ENCODE measurements at regions not wholly inside any gene's neighbourhood (a gene's known extent, or its start where the extent isn't known, plus 50 kb on each side); places are given as distances from the start of the nearest gene placed in this dataset.

DNA sequence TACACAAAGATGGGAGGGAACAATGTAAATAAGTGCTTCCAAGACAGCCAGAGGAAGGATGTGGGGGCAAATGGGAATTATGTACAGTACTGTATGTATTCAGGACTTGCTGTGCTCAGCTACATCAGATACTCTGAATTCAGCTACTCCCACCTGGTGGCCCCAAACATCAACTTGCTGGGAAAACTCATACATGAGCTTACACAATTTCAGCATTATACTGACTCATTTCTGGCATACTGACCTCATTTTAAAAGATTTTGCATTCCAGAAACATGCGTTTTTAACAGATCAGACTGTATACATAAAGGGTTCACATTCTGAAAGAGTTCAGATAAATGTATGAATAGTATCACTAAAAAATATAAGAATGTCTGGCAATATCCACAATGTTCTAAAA, 59.7 kb downstream of the GPX5 start:
- in situ Hi-C loops (cut with HindIII; ENCODE audit: low sequenced_read_pairs): no loop called here

DNA sequence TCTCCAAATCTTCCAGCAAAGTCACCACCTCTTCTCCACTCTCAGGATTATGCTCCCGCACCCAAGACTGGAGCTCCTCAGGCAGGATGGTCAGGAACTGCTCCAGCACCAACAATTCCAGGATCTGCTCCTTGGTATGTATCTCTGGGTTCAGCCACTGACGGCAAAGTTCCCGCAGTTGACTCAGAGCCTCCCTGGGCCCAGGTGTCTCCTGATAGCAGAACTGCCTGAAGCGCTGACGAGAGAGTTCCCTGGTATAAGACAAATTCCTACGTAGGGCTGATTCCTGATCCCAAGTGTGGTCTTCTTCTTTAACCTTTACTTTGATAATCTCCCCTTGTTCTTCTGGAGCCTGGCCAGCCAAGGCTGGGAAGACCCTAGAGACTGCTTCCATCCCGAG, 60.6 kb downstream of the GPX5 start:
- in situ Hi-C loops (cut with HindIII; ENCODE audit: low sequenced_read_pairs): no loop called here

- in situ Hi-C loops (cut with HindIII; ENCODE audit: low sequenced_read_pairs): no loop called here
Measured at GRCh38 chr6:28586962-28587745, 61.5 kb downstream of the GPX5 start.

DNA sequence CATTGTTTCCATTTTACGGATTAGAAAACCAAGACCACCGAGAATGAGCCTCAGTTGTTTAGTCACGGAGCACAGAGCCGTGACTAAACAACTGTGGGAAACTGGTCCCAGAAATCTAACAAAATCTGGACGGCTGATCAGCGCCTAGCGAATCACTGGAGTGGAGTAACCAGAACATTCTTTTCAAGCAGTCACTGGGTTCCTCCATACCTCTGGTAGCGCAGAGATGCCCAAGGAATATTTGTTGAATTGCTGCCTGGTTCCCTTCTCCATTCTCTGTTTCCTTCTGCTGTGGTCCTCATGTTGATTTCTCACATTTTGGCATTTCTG, 62.0 kb downstream of the GPX5 start:
- in situ Hi-C loops (cut with HindIII; ENCODE audit: low sequenced_read_pairs): no loop called here

GRCh38 chr6:28588666-28589065, 63.0 kb downstream of the GPX5 start:
- in situ Hi-C loops (cut with HindIII; ENCODE audit: low sequenced_read_pairs): no loop called here

- in situ Hi-C loops (cut with HindIII; ENCODE audit: low sequenced_read_pairs): no loop called here
Measured at GRCh38 chr6:28589234-28589956, 63.7 kb downstream of the GPX5 start.

DNA sequence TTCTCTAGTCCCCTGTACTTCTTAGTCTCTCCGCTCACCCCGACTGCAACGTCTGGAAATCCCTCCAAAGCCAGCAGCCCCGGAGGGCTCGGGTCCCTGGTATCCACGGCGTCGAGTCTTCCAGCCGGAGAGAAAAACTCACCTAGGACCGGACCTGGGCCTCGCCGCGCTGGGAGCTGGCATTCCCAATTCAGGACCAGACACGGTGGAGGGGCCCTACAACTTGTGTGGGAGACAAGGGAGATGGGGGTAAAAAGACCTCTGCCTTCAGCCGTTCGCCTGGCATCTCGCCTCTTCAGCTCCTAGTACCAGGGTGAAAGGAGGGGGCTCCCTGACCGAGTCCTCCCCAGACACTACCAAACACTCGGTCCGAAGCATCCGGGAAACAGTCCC, 64.3 kb downstream of the GPX5 start:
- in situ Hi-C loops (cut with HindIII; ENCODE audit: low sequenced_read_pairs): no loop called here

GRCh38 chr6:28597217-28597835, 71.6 kb downstream of the GPX5 start:
- in situ Hi-C loops (cut with HindIII; ENCODE audit: low sequenced_read_pairs): no loop called here

- in situ Hi-C loops (cut with HindIII; ENCODE audit: low sequenced_read_pairs): no loop called here
Measured at GRCh38 chr6:28597924-28598722, 72.4 kb downstream of the GPX5 start.

GRCh38 chr6:28598757-28599686, 73.3 kb downstream of the GPX5 start:
- in situ Hi-C loops (cut with HindIII; ENCODE audit: low sequenced_read_pairs): no loop called here

GRCh38 chr6:28600245-28600644, 74.6 kb downstream of the GPX5 start:
- in situ Hi-C loops (cut with HindIII; ENCODE audit: low sequenced_read_pairs): no loop called here

DNA sequence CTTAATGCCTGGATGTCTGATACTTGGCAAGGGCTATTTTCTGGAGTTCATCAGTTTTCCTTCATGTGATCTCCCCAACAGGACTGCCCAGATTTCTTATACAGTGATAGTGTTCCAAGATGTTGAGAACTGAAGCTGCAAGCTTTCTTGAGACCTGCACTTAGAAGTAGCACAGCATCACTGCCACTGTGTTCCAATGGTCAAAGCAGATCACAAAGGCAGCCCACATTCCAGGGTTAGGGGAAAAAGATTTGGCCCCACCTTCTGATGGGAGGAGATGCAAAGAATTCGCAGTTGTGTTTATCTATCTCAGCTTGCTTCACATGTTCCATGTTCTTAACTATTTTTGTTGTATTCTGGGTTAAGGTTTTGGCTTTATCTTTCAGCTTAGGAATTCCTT, 78.2 kb downstream of the GPX5 start:
- in situ Hi-C loops (cut with HindIII; ENCODE audit: low sequenced_read_pairs): no loop called here

DNA sequence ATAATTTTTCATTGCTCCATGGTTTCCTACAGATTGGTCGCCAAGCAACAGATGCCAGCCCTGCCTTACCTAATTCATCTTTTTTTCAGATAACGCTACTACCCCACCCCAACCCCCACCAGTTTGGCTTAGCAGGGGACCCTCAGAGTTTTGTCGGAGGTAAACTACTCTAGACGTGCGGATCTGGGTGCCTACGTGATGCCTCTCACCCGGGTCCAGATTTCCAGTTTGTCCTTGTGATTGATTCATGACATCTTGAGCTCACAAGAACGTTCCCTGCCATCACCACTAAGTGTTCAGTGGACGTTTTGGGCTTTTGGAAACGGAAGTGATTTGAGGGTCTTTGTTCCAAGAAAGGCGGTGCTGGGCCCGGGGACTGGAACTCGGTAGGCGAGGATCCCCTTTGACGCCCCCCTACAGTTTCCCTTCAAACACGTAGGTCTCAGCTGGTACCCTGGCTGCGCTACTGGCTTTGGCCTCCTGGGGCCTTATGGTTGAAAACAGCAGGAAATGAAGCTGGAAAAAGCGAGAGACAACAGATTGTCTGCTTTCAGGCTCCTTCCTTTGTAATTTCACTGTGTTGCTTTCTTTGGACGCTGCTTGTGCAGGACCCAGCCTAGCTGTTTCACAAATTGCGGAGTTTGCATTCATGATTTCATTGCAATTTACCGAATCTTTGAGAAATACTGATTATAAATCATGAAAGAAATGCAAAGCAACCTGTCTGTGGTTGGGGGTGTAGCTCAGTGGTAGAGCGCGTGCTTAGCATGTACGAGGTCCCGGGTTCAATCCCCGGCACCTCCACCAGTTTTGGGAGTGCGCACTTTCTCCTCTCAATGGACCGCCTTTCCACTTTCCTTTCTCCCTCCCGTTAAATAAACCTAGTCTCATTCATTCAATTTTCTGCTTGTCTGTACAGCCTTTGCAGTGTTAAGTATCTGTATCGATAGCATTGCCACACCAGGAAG, 81.0 kb downstream of the GPX5 start:
- in situ Hi-C loops (cut with HindIII; ENCODE audit: low sequenced_read_pairs): no loop called here

DNA sequence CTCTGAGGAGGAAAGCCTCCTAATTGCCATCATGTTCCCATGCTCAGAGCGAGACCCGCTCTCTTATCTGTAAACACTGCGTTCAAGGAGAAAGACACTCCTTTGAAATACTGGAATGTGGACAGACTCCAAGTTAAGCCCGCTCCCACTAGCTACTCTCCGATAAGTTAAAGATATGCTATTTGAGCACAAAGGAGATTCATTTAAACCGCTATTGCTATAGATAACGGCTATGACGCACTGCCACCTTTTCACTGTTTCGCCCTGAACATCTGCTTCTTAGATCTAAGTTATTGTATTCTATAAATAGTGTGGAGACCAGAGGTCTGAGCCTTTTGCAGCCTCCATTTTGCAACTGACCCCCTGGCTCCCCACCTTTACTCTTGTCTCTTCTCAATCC, 82.3 kb downstream of the GPX5 start:
- in situ Hi-C loops (cut with HindIII; ENCODE audit: low sequenced_read_pairs): no loop called here

- in situ Hi-C loops (cut with HindIII; ENCODE audit: low sequenced_read_pairs): no loop called here
Measured at GRCh38 chr6:28609672-28610071, 84.0 kb downstream of the GPX5 start.

DNA sequence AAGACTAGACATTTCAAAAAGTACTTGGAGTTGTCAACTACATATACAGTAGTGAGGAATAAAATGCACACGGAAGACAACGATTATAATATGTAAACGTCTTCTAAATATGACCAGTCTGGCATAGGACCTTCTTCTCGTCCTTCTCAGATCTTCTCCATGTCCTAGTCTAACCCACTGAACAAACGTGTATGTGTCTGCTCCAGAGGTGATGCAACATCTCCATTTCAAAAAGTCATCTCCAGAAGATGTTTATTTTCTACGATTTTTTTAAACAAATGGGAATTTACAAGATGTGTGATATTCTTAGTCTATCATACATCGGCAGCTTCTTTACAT, 89.9 kb downstream of the GPX5 start:
- in situ Hi-C loops (cut with HindIII; ENCODE audit: low sequenced_read_pairs): no loop called here

DNA sequence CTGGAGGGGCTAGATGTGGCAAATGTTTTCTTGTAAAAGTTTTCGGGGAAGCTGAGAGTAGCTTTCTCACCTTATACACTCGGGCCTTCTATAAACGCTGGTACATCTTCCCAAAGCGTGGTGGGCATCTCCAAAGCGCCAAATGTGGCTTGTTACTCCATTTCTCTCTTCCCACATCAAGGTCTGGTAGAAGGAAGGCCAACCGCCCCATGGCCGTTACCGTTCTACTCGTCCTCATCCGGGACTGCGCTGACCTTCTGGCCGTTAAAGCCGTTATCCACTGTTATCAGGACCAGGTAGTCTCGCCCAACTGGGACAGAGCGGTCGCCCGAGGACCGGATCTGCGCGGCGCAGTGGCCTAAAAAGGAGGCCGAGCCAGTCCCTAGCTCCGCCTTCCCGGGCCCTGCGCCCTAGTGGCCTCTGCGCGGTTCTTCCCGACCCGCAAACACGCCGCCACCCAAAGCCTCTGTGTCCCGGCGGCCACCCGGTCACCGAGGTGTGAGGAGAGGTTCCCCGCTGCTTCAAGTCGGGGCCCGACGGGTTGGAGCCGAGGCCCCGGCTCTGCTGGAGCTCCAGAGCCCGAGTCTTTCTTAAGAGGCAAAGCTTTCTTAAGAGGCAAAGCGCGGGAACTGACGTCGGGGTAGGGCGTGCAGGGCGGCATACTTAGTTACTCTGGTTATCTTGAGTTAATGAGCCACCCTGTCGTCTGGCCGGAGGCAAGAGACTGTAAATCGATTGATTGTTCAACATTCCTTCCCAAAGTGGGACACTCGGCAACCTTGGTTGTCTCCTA, 90.5 kb downstream of the GPX5 start:
- in situ Hi-C loops (cut with HindIII; ENCODE audit: low sequenced_read_pairs): no loop called here

GRCh38 chr6:28618898-28619555, 93.3 kb downstream of the GPX5 start:
- in situ Hi-C loops (cut with HindIII; ENCODE audit: low sequenced_read_pairs): no loop called here
